ENCODE measurements at regions not wholly inside any gene's neighbourhood (a gene's known extent, or its start where the extent isn't known, plus 50 kb on each side); places are given as distances from the start of the nearest gene placed in this dataset.

DNA sequence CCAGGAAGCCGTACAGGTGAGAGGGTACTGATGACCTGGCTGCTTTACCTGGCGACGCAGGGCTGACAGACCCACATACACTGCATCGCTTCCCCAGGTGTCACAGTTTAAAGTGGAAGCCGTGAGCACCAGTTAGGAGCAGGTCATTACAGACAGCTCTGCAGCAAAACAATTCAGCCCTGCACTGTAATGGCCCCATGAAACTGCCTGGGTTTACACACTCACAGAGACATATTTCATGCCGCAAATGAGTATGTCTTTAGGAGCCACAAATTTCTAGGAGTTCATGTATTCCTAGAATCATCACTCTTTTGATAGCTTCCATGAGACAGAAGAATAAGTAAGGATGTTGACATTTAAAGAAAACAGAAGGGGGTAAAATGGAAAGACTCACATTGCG is 723.1 kb downstream of the MATN1 start:
- Histone ChIP-seq H3K79me2 (ENCODE audit: control insufficient read depth, insufficient read depth, low read length) (no peaks in the 10 kb centered on the region), H3K36me3 (ENCODE audit: control insufficient read depth in 2 of 2, insufficient read depth in 2 of 2, low read length in 1 of 2) (no peaks in the 10 kb centered on the region), H3K4me2 (ENCODE audit: control insufficient read depth, insufficient read depth) (no peak overlapping the region), H3K27me3 (replicated peaks in 1 of 2; ENCODE audit: control insufficient read depth in 2 of 2, insufficient read depth in 2 of 2, low read length in 1 of 2) (no peaks in the 10 kb centered on the region; a peak in 1 of 4 replicates), H3K9ac (ENCODE audit: control insufficient read depth, insufficient read depth, low read length) (no peak overlapping the region), H4K20me1 (ENCODE audit: control insufficient read depth, insufficient read depth) (no peaks in the 10 kb centered on the region), H3K4me3 (no peak overlapping the region), H3K9me3 (replicated peaks; ENCODE audit: control insufficient read depth, insufficient read depth, low read length) (no peaks in the 10 kb centered on the region), H2AFZ (ENCODE audit: control insufficient read depth, low read depth, low read length) (no peak overlapping the region), H3K4me1 (ENCODE audit: control insufficient read depth, insufficient read depth, low read length) (no peaks in the 10 kb centered on the region), H3K27ac (ENCODE audit: control insufficient read depth, insufficient read depth) (no peak overlapping the region)
- DNase-seq (ENCODE audit: low read depth, low spot score) = no peak
- ChIA-PET RAD21 (ENCODE audit: unreplicated experiment) (no interaction called here), CTCF (no interaction called here), POLR2A (no interaction called here), SMC1A (ENCODE audit: uncharacterized antibody, unreplicated experiment) (no interaction called here)
- no peak for ATAC-seq
- FAIRE-seq = no peak
- BruUV-seq (replicated peaks) = no TSS peak
- in situ Hi-C loops (cut with MboI) = no loop called here
- intact Hi-C loops (cut with micrococcal nuclease; ENCODE audit: unreplicated experiment) = no loop called here
- 50% methylated on average over 7 of the region's 7 CpGs for WGBS (ENCODE audit: insufficient coverage, insufficient replicate concordance, low lambda C conversion rate, missing lambda C conversion rate)
- TF ChIP-seq BMI1 (IDR thresholded peaks at IDR 0.05; ENCODE audit: borderline replicate concordance) (no peak), RAD51 (IDR thresholded peaks at IDR 0.05) (no peak), HDAC6 (IDR thresholded peaks at IDR 0.05; ENCODE audit: unreplicated experiment) (no peak), SREBF2 (IDR thresholded peaks at IDR 0.05; ENCODE audit: low read length) (no peak), MYB (IDR thresholded peaks at IDR 0.05; ENCODE audit: borderline replicate concordance, low read depth, low read length) (no peak), SMAD1 (IDR thresholded peaks at IDR 0.05; ENCODE audit: low read depth, partially characterized antibody) (no peak), ZZZ3 (IDR thresholded peaks at IDR 0.05; ENCODE audit: control insufficient read depth, insufficient read length, low read depth) (no peak), RELA (IDR thresholded peaks at IDR 0.05; ENCODE audit: borderline replicate concordance, partially characterized antibody) (no peak), NR2F1 (conservative IDR thresholded peaks at IDR 0.05) (no peak), SMARCA5 (IDR thresholded peaks at IDR 0.05) (no peak), HDGF (IDR thresholded peaks at IDR 0.05) (no peak), EED (IDR thresholded peaks at IDR 0.05; ENCODE audit: low read depth) (no peak), GATAD2B (conservative IDR thresholded peaks at IDR 0.05; ENCODE audit: low read depth) (no peak), CEBPB (IDR thresholded peaks at IDR 0.05; ENCODE audit: borderline replicate concordance in 1 of 2, low read depth in 2 of 2, low read length in 2 of 2) (no peak)
- TF ChIP-seq, protein P1, sequence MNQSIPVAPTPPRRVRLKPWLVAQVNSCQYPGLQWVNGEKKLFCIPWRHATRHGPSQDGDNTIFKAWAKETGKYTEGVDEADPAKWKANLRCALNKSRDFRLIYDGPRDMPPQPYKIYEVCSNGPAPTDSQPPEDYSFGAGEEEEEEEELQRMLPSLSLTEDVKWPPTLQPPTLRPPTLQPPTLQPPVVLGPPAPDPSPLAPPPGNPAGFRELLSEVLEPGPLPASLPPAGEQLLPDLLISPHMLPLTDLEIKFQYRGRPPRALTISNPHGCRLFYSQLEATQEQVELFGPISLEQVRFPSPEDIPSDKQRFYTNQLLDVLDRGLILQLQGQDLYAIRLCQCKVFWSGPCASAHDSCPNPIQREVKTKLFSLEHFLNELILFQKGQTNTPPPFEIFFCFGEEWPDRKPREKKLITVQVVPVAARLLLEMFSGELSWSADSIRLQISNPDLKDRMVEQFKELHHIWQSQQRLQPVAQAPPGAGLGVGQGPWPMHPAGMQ (IDR thresholded peaks at IDR 0.05; ENCODE audit: borderline replicate concordance) = no peak
- TF ChIP-seq, protein P2, sequence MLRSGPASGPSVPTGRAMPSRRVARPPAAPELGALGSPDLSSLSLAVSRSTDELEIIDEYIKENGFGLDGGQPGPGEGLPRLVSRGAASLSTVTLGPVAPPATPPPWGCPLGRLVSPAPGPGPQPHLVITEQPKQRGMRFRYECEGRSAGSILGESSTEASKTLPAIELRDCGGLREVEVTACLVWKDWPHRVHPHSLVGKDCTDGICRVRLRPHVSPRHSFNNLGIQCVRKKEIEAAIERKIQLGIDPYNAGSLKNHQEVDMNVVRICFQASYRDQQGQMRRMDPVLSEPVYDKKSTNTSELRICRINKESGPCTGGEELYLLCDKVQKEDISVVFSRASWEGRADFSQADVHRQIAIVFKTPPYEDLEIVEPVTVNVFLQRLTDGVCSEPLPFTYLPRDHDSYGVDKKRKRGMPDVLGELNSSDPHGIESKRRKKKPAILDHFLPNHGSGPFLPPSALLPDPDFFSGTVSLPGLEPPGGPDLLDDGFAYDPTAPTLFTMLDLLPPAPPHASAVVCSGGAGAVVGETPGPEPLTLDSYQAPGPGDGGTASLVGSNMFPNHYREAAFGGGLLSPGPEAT (IDR thresholded peaks at IDR 0.05; ENCODE audit: low read depth) = no peak
- TF ChIP-seq, protein P3, sequence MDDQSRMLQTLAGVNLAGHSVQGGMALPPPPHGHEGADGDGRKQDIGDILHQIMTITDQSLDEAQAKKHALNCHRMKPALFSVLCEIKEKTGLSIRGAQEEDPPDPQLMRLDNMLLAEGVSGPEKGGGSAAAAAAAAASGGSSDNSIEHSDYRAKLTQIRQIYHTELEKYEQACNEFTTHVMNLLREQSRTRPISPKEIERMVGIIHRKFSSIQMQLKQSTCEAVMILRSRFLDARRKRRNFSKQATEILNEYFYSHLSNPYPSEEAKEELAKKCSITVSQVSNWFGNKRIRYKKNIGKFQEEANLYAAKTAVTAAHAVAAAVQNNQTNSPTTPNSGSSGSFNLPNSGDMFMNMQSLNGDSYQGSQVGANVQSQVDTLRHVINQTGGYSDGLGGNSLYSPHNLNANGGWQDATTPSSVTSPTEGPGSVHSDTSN (IDR thresholded peaks at IDR 0.05; ENCODE audit: insufficient replicate concordance, low read depth, low read length) = no peak
